GM12878 (cell line): ENCODE measurements at regions not wholly inside any gene's neighbourhood (a gene's known extent, or its start where the extent isn't known, plus 50 kb on each side); places are given as distances from the start of the nearest gene placed in this dataset.
A peak's percentile ranks its signal among the peaks of the same experiment; 100 is the strongest.

Experiments used
- ATAC-seq: fragments of 200-7000 bp; cut with Tn5 transposase; 3 replicates; pipeline ENCODE4 v1.9.1; 2020; ENCODE audit warnings: mild to moderate bottlenecking, moderate library complexity
- BruUV-seq: library from RNA; stranded (reverse); fragments of 400-500 nt; replicated peaks from 2 replicates; lab custom pipeline; 2021; lab: Mats Ljungman, UMichigan
- CTCF ChIA-PET: fragments of 300-600 bp; sonication (Branson Sonifier 250); formaldehyde crosslinking; extraction: SDS; loops from one replicate; lab custom pipeline; 2021; ENCODE audit warnings: inconsistent platforms; lab: Yijun Ruan, JAX
- POLR2A ChIA-PET: fragments of 350-600 bp; formaldehyde crosslinking; extraction: SDS; loops from one replicate; lab custom pipeline; 2021; ENCODE audit warnings: inconsistent platforms; lab: Charles Lee
- RAD21 ChIA-PET: fragments of 300-600 bp; sonication (Branson Sonifier 250); formaldehyde crosslinking; loops from one replicate; lab custom pipeline; 2023; ENCODE audit warnings: antibody characterized with exemption; ENCODE audit not compliant: unreplicated experiment; lab: Charles Lee
- SMC1A ChIA-PET: fragments of 300-600 bp; sonication (Branson Sonifier 250); formaldehyde crosslinking; loops from one replicate; lab custom pipeline; 2023; ENCODE audit not compliant: unreplicated experiment, uncharacterized antibody; lab: Charles Lee
- DNase-seq: peaks from one replicate; pipeline ENCODE4 v3.0.0-alpha.2; 2011; ENCODE audit warnings: low read depth, low spot score
- FAIRE-seq: peaks from 3 replicates; lab custom pipeline; 2011; peaks lifted over from hg19 to GRCh38; lab: Jason Lieb, UNC
- H2AFZ ChIP-seq: 2 replicates; pipeline ENCODE4 v1.6.0; 2011; ENCODE audit warnings: low read depth, low read length, control low read depth; ENCODE audit not compliant: control insufficient read depth
- H3K27ac ChIP-seq: 2 replicates; pipeline ENCODE4 v1.5.1; 2011; ENCODE audit warnings: control low read depth; ENCODE audit not compliant: control insufficient read depth, insufficient read depth
- H3K27me3 ChIP-seq, 2 experiments: replicated peaks in 1 of 2; 2 replicates each; pipeline versions ENCODE4 v1.6.0 to v1.6.1; 2011; ENCODE audit warnings: low read length in 1 of 2; ENCODE audit not compliant: control insufficient read depth in 2 of 2, insufficient read depth in 2 of 2
- H3K36me3 ChIP-seq, 2 experiments: 2 replicates each; pipeline ENCODE4 v1.5.1; 2011; ENCODE audit warnings: low read length in 1 of 2; ENCODE audit not compliant: control insufficient read depth in 2 of 2, insufficient read depth in 2 of 2
- H3K4me1 ChIP-seq: 2 replicates; pipeline ENCODE4 v1.6.1; 2011; ENCODE audit warnings: mild to moderate bottlenecking, low read length, moderate library complexity, mixed read lengths; ENCODE audit not compliant: control insufficient read depth, insufficient read depth
- H3K4me2 ChIP-seq: 2 replicates; pipeline ENCODE4 v1.6.0; 2011; ENCODE audit warnings: control low read depth; ENCODE audit not compliant: control insufficient read depth, insufficient read depth
- H3K4me3 ChIP-seq: fragments of 200-600 bp; sonication (generic); 2 replicates; pipeline ENCODE4 v1.5.1; 2016
- H3K79me2 ChIP-seq: 2 replicates; pipeline ENCODE4 v1.6.0; 2011; ENCODE audit warnings: low read length; ENCODE audit not compliant: control insufficient read depth, insufficient read depth
- H3K9ac ChIP-seq: 2 replicates; pipeline ENCODE4 v1.8.0; 2011; ENCODE audit warnings: low read length, control low read depth, mixed read lengths; ENCODE audit not compliant: control insufficient read depth, insufficient read depth
- H3K9me3 ChIP-seq: replicated peaks from 3 replicates; pipeline ENCODE4 v1.5.1; 2011; ENCODE audit warnings: mild to moderate bottlenecking, low read length; ENCODE audit not compliant: control insufficient read depth, insufficient read depth
- H4K20me1 ChIP-seq: 2 replicates; pipeline ENCODE4 v1.6.0; 2011; ENCODE audit not compliant: control insufficient read depth, insufficient read depth
- ATF3 ChIP-seq: IDR thresholded peaks from 2 replicates; pipeline ENCODE4 v1.6.1; 2011; ENCODE audit warnings: low read depth, mild to moderate bottlenecking, low read length, moderate library complexity, borderline replicate concordance; ENCODE audit errors: extremely low read depth
- BCL11A ChIP-seq: IDR thresholded peaks from 2 replicates; pipeline ENCODE4 v1.6.1; 2011; ENCODE audit warnings: low read depth, low read length
- EGR1 ChIP-seq, 2 experiments: IDR thresholded peaks; 1 replicate in 1 of 2; 2 replicates in 1 of 2; pipeline ENCODE4 v1.6.1; 2011 to 2012; ENCODE audit warnings: low read depth in 2 of 2, low read length in 2 of 2, borderline replicate concordance in 1 of 2, mild to moderate bottlenecking in 1 of 2, moderate library complexity in 1 of 2
- FOXK2 ChIP-seq: fragments of 450-650 bp; IDR thresholded peaks from 2 replicates; pipeline ENCODE4 v1.6.1; 2017; ENCODE audit warnings: mild to moderate bottlenecking, moderate library complexity
- POLR2AphosphoS2 ChIP-seq: IDR thresholded peaks from 2 replicates; pipeline ENCODE4 v1.6.1; 2011; ENCODE audit warnings: low read depth, mild to moderate bottlenecking, low read length, improper control_type of control experiment, moderate library complexity
- SUZ12 ChIP-seq: fragments of 200-600 bp; sonication (generic); IDR thresholded peaks from one replicate; pipeline ENCODE4 v1.6.1; 2018; ENCODE audit warnings: antibody characterized with exemption, mild to moderate bottlenecking; ENCODE audit not compliant: unreplicated experiment
- ZBTB11 ChIP-seq: fragments of 450-650 bp; formaldehyde crosslinking; IDR thresholded peaks from 2 replicates; pipeline ENCODE4 v1.5.0; 2022; ENCODE audit warnings: mild to moderate bottlenecking, missing genetic modification characterization
- ZBTB40 ChIP-seq: fragments of 450-650 bp; IDR thresholded peaks from 2 replicates; pipeline ENCODE4 v1.6.1; 2016; ENCODE audit warnings: mild to moderate bottlenecking, moderate library complexity, borderline replicate concordance
- ZSCAN29 ChIP-seq: fragments of 450-650 bp; IDR thresholded peaks from 2 replicates; pipeline ENCODE4 v1.6.1; 2017; ENCODE audit warnings: mild to moderate bottlenecking, moderate library complexity
- WGBS: methylation state at CpG from one replicate; pipeline ENCODE4 v1.1.6; 2016; ENCODE audit warnings: low lambda C conversion rate; ENCODE audit not compliant: insufficient replicate concordance, insufficient coverage; ENCODE audit errors: missing lambda C conversion rate; 5-methylcytosine and 5-hydroxymethylcytosine counted together
- in situ Hi-C: fragments of 300-500 bp; cut with MboI; formaldehyde crosslinking; loops from 9 replicates; pipeline ENCODE4 v1.14.3; 2018; ENCODE audit warnings: mixed read lengths
- intact Hi-C: fragments of 100-400 bp; cut with micrococcal nuclease; formaldehyde crosslinking; loops from one replicate; pipeline ENCODE4 v1.14.2; 2022; ENCODE audit not compliant: unreplicated experiment

- Histone ChIP-seq H3K9ac (no peak overlapping the region), H2AFZ (no peak overlapping the region), H3K4me2 (no peak overlapping the region), H3K36me3 (no peaks in the 10 kb centered on the region), H3K4me3 (no peak overlapping the region), H3K27me3 (no peaks in the 10 kb centered on the region), H3K79me2 (no peaks in the 10 kb centered on the region), H3K9me3 (no peaks in the 10 kb centered on the region), H3K27ac (no peak overlapping the region), H4K20me1 (no peaks in the 10 kb centered on the region), H3K4me1 (no peaks in the 10 kb centered on the region)
- BruUV-seq = no TSS peak
- ATAC-seq (no peak), DNase-seq (no peak), FAIRE-seq (no peak)
- intact Hi-C loops = no loop called here
- ChIA-PET RAD21 (no interaction called here), SMC1A (no interaction called here), CTCF (no interaction called here), POLR2A (no interaction called here)
- WGBS = 43% methylated on average over 3 of the region's 3 CpGs
- in situ Hi-C loops = no loop called here
- TF ChIP-seq ZBTB40 = peak; percentile 54
- no peak for TF ChIP-seq POLR2AphosphoS2
Measured at GRCh38 chr3:67981077-67981476, 326.7 kb upstream of the SUCLG2 start.

GRCh38 chr3:67979342-67979741 is 324.9 kb upstream of the SUCLG2 start:
- FAIRE-seq (no peak), ATAC-seq (no peak), DNase-seq (no peak)
- TF ChIP-seq ATF3 (no peak), ZSCAN29 (no peak), FOXK2 (no peak), SUZ12 (no peak), BCL11A (no peak), ZBTB11 (CRISPR knock-in tag) (no peak), EGR1 (IDR thresholded peaks at IDR 0.05; ENCODE audit: borderline replicate concordance in 1 of 2, low read depth in 2 of 2, low read length in 2 of 2) (no peak)
- ChIA-PET CTCF (no interaction called here), POLR2A (no interaction called here), RAD21 (no interaction called here), SMC1A (interaction anchor here (0.7 kb wide), 1 partner anchor 1312 kb away, joined by 3 read pairs; no protein-coding TSS in a partner anchor)
- H4K20me1 ChIP-seq = no peaks in the 10 kb centered on the region
- H3K9ac ChIP-seq = no peak overlapping the region
- H3K4me1 ChIP-seq = no peaks in the 10 kb centered on the region
- intact Hi-C loops = no loop called here
- H3K4me3 ChIP-seq = no peak overlapping the region
- H3K27me3 ChIP-seq = no peaks in the 10 kb centered on the region
- in situ Hi-C loops = no loop called here
- H2AFZ ChIP-seq = no peak overlapping the region
- H3K4me2 ChIP-seq = no peak overlapping the region
- H3K27ac ChIP-seq = no peak overlapping the region
- no peaks in the 10 kb centered on the region for H3K9me3 ChIP-seq
- BruUV-seq = no TSS peak
- H3K36me3 ChIP-seq = no peaks in the 10 kb centered on the region
- H3K79me2 ChIP-seq = no peaks in the 10 kb centered on the region
